PC-3 (cell line): ENCODE measurements at regions not wholly inside any gene's neighbourhood (a gene's known extent, or its start where the extent isn't known, plus 50 kb on each side); places are given as distances from the start of the nearest gene placed in this dataset.
A peak's percentile ranks its signal among the peaks of the same experiment; 100 is the strongest.

Experiments used
- ATAC-seq: fragments of 200-7000 bp; cut with Tn5 transposase; 2 replicates; pipeline ENCODE4 v1.9.1; 2020; ENCODE audit warnings: mild to moderate bottlenecking, moderate library complexity
- BruUV-seq: library from RNA; stranded (reverse); fragments of 400-500 nt; replicated peaks from 2 replicates; lab custom pipeline; 2021; lab: Mats Ljungman, UMichigan
- CTCF ChIA-PET: fragments of 300-600 bp; sonication (Branson Sonifier 250); formaldehyde crosslinking; loops from one replicate; lab custom pipeline; 2022; ENCODE audit warnings: antibody characterized with exemption; lab: Charles Lee
- POLR2A ChIA-PET: fragments of 300-600 bp; sonication (Branson Sonifier 250); formaldehyde crosslinking; loops from one replicate; lab custom pipeline; 2022; ENCODE audit warnings: antibody characterized with exemption; ENCODE audit not compliant: unreplicated experiment; lab: Charles Lee
- DNase-seq: peaks from one replicate; pipeline ENCODE4 v3.0.0-alpha.2; 2015
- H2AFZ ChIP-seq: fragments of 300-600 bp; sonication (generic); 2 replicates; pipeline ENCODE4 v1.6.0; 2016; ENCODE audit warnings: antibody characterized with exemption, low read length
- H3F3A ChIP-seq: fragments of 300-600 bp; sonication (generic); one replicate; pipeline ENCODE4 v1.6.0; 2017; ENCODE audit warnings: antibody characterized with exemption, low read length, control low read depth, mild to moderate bottlenecking; ENCODE audit not compliant: unreplicated experiment
- H3K27ac ChIP-seq: fragments of 300-600 bp; sonication (generic); 2 replicates; pipeline ENCODE4 v1.5.1; 2016; ENCODE audit warnings: mild to moderate bottlenecking, low read length
- H3K27me3 ChIP-seq: fragments of 300-600 bp; sonication (generic); 2 replicates; pipeline ENCODE4 v1.6.1; 2016; ENCODE audit warnings: low read length, mixed read lengths
- H3K36me3 ChIP-seq: fragments of 300-600 bp; sonication (generic); 2 replicates; pipeline ENCODE4 v1.6.1; 2016; ENCODE audit warnings: low read depth, mixed run types, low read length, mixed read lengths
- H3K4me1 ChIP-seq: fragments of 300-600 bp; sonication (generic); 2 replicates; pipeline ENCODE4 v1.5.1; 2016; ENCODE audit warnings: low read length; ENCODE audit not compliant: insufficient read depth
- H3K4me2 ChIP-seq: fragments of 300-600 bp; sonication (generic); 2 replicates; pipeline ENCODE4 v1.6.0; 2016; ENCODE audit warnings: low read length
- H3K4me3 ChIP-seq: fragments of 300-600 bp; sonication (generic); 2 replicates; pipeline ENCODE4 v1.5.1; 2016; ENCODE audit warnings: mild to moderate bottlenecking, low read length, mixed read lengths
- H3K79me2 ChIP-seq: fragments of 300-600 bp; sonication (generic); 2 replicates; pipeline ENCODE4 v1.6.1; 2017; ENCODE audit warnings: low read length, mixed read lengths
- H3K9ac ChIP-seq: fragments of 300-600 bp; sonication (generic); 2 replicates; pipeline ENCODE4 v1.6.0; 2016; ENCODE audit warnings: mild to moderate bottlenecking, low read length
- H3K9me2 ChIP-seq: fragments of 300-600 bp; sonication (generic); replicated peaks from 2 replicates; pipeline ENCODE4 v1.6.1; 2016; ENCODE audit warnings: mixed run types, low read length, mixed read lengths
- H3K9me3 ChIP-seq: fragments of 300-600 bp; sonication (generic); 2 replicates; pipeline ENCODE4 v1.6.1; 2016; ENCODE audit warnings: low read length, mixed read lengths
- H4K20me1 ChIP-seq: fragments of 300-600 bp; sonication (generic); 2 replicates; pipeline ENCODE4 v1.6.1; 2016; ENCODE audit warnings: low read length, mixed read lengths
- EZH2 ChIP-seq: fragments of 300-600 bp; sonication (generic); IDR thresholded peaks from one replicate; pipeline ENCODE4 v1.6.1; 2017; ENCODE audit warnings: antibody characterized with exemption, mild to moderate bottlenecking, low read length; ENCODE audit not compliant: unreplicated experiment
- EZH2phosphoT487 ChIP-seq: fragments of 300-600 bp; sonication (generic); IDR thresholded peaks from 2 replicates; pipeline ENCODE4 v1.6.1; 2018; ENCODE audit warnings: mild to moderate bottlenecking, antibody characterized with exemption, low read length, borderline replicate concordance
- intact Hi-C: fragments of 100-400 bp; cut with micrococcal nuclease; formaldehyde crosslinking; loops from 2 replicates; pipeline ENCODE4 v1.9.0; 2023
- TF ChIP-seq, protein P1 (sequence below): fragments of 300-600 bp; sonication (generic); conservative IDR thresholded peaks from 2 replicates; pipeline ENCODE4 v1.5.1; 2017; ENCODE audit warnings: antibody characterized with exemption, low read depth, mild to moderate bottlenecking, low read length

DNA sequence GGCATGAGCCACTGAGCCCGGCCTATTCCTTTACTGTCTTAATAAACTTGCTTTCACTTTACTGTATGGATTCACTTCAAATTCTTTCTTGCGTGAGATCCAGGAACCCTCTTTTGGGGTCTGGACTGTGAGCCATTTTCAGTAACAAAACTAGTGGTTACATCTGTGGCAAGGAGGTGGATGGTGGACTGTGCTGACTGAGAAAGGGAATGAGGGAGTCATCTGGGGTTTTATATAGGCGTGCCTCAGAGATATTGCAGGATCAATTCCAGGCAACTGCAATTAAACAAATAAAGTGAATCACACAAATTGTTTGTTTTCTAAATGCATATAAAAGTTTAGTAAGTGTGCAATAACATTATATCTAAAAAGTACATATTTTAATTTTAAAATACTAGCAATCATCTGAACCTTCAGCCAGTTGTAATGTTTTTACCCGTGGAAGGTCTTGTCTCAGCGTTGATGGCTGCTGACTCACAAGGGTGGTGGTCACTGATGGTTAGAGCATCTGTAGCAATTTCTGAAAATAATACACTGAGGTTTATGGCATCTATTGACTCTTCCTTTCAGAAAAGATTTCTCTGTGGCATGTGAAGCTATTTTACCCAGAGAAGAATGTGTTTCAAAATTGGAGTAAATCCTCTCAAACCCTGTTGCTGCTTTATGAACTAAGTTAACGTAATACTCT lies 111.4 kb upstream of the FKBP1C start:
- Histone ChIP-seq H3K79me2 (no peaks in the 10 kb centered on the region), H2AFZ (no peak overlapping the region), H3F3A (no peaks in the 10 kb centered on the region), H3K9me3 (no peaks in the 10 kb centered on the region), H3K9me2 (no peaks in the 10 kb centered on the region), H3K36me3 (no peaks in the 10 kb centered on the region), H3K9ac (no peak overlapping the region), H3K27me3 (no peaks in the 10 kb centered on the region), H3K4me1 (no peaks in the 10 kb centered on the region), H3K4me2 (no peak overlapping the region), H4K20me1 (no peaks in the 10 kb centered on the region), H3K4me3 (no peak overlapping the region), H3K27ac (no peak overlapping the region)
- ChIA-PET CTCF (no interaction called here), POLR2A (no interaction called here)
- ATAC-seq: peak; percentile 31
- intact Hi-C loops: no loop called here
- BruUV-seq: no TSS peak
- no peak for DNase-seq
- TF ChIP-seq EZH2 (no peak), EZH2phosphoT487 (no peak)
- TF ChIP-seq, protein P1, sequence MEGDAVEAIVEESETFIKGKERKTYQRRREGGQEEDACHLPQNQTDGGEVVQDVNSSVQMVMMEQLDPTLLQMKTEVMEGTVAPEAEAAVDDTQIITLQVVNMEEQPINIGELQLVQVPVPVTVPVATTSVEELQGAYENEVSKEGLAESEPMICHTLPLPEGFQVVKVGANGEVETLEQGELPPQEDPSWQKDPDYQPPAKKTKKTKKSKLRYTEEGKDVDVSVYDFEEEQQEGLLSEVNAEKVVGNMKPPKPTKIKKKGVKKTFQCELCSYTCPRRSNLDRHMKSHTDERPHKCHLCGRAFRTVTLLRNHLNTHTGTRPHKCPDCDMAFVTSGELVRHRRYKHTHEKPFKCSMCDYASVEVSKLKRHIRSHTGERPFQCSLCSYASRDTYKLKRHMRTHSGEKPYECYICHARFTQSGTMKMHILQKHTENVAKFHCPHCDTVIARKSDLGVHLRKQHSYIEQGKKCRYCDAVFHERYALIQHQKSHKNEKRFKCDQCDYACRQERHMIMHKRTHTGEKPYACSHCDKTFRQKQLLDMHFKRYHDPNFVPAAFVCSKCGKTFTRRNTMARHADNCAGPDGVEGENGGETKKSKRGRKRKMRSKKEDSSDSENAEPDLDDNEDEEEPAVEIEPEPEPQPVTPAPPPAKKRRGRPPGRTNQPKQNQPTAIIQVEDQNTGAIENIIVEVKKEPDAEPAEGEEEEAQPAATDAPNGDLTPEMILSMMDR: no peak

DNA sequence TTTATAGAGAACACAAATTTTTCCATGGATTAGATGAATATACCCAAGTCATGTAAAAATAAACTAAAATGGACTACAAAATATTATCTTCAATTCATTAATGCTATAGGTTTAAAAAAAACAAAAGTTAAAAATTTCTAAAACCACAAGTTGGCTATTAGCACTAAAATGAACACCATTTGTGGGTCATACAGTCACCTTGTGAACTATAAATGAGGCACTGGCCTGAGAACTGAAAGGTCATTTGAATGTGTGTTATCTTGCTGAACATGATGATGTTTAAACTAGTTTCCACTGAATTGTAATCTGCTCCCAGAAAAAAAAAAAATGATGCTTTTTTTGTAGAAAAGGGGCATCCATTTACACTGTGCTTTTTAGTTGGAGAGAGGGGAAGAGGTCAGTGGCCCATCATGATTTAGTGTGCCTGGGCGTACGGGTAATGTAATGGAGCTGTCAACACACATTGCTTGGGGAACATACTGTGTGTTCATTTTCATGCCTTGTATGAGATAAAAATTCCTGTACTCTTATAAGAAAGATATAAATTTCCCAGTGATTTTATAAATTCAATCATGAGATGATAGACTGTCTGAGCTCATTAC lies 96.6 kb upstream of the FKBP1C start:
- intact Hi-C loops: no loop called here

More for the DNA sequence above, 96.6 kb upstream of the FKBP1C start:
- Histone ChIP-seq H3K36me3 (no peaks in the 10 kb centered on the region), H3K27ac (no peak overlapping the region), H3K9me2 (no peaks in the 10 kb centered on the region), H3K27me3 (no peaks in the 10 kb centered on the region), H3F3A (no peaks in the 10 kb centered on the region), H3K4me2 (no peak overlapping the region), H3K9me3 (no peaks in the 10 kb centered on the region), H4K20me1 (no peaks in the 10 kb centered on the region), H2AFZ (no peak overlapping the region), H3K79me2 (no peaks in the 10 kb centered on the region), H3K4me3 (no peak overlapping the region), H3K9ac (no peak overlapping the region), H3K4me1 (no peaks in the 10 kb centered on the region)
- DNase-seq (no peak), ATAC-seq (no peak)
- TF ChIP-seq EZH2: no peak
- TF ChIP-seq EZH2phosphoT487: no peak
- TF ChIP-seq, protein P1: no peak
- CTCF ChIA-PET: no interaction called here
- POLR2A ChIA-PET: no interaction called here
- BruUV-seq: no TSS peak
